ENCODE measurements at regions not wholly inside any gene's neighbourhood (a gene's known extent, or its start where the extent isn't known, plus 50 kb on each side); places are given as distances from the start of the nearest gene placed in this dataset.

- Histone ChIP-seq H3K27ac (no peak overlapping the region), H3K9me3 (no peaks in the 10 kb centered on the region), H3K4me1 (peaks cover 9 to 15% (median 10%) of the 10 kb centered on the region in 3 donors), H3K36me3 (no peaks in the 10 kb centered on the region), H3K4me3 (no peak overlapping the region), H3K27me3 (no peaks in the 10 kb centered on the region)
- ATAC-seq (no peak), FAIRE-seq (no peak), DNase-seq (no peak)
- intact Hi-C loops (cut with DNase I), result no loop called here
- TF ChIP-seq CTCF (IDR thresholded peaks at IDR 0.05), result no peak
- 84 to 87% methylated on average over 7 of the region's 7 CpGs for WGBS, 2 donors
Observed at GRCh38 chr10:78771808-78772455, 296.8 kb upstream of the ZMIZ1 start.

GRCh38 chr10:78772486-78772885 is 296.3 kb upstream of the ZMIZ1 start:
- Histone ChIP-seq H3K27ac (no peak overlapping the region), H3K4me1 (peaks cover 9 to 15% (median 10%) of the 10 kb centered on the region in 3 donors), H3K36me3 (no peaks in the 10 kb centered on the region), H3K9me3 (no peaks in the 10 kb centered on the region), H3K4me3 (no peak overlapping the region), H3K27me3 (no peaks in the 10 kb centered on the region)
- DNase-seq (peak in 1 of 6 donors; percentile 19), FAIRE-seq (no peak), ATAC-seq (no peak)
- intact Hi-C loops (cut with DNase I), result no loop called here
- TF ChIP-seq CTCF (IDR thresholded peaks at IDR 0.05), result no peak
- 94 to 98% methylated on average over 8 of the region's 8 CpGs for WGBS, 2 donors

DNA sequence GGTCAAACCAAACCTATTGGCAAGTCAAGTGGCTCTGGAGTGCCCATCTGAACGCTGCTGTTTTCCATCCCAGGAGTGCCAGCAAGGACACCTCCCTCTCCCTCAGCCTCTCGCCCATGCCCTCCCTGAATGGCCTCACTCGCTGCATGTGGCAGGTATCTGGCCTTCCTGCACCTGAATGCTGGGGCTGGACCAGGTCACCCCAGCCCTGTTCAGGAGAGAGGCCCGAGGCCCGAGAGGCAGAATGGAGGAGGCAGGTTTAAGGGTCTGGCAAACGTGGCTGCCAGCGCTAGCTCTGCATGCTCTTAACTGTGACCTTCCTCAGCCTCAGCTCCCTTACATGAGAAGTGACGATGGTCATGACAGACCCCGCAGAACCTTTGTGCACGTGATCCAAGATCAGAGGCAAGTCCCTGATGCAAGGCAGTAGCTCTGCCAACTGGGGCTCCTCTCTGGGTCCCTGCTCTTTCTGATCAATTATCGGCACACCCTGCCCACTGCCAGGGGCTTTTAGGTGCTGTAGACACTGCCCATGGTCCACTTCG is 295.7 kb upstream of the ZMIZ1 start:
- ATAC-seq, result no peak
- H3K9me3 ChIP-seq, result no peaks in the 10 kb centered on the region
- H3K4me3 ChIP-seq, result no peak overlapping the region
- no peak overlapping the region for H3K27ac ChIP-seq
- H3K27me3 ChIP-seq, result no peaks in the 10 kb centered on the region
- TF ChIP-seq CTCF (IDR thresholded peaks at IDR 0.05), result no peak
- intact Hi-C loops (cut with DNase I), result no loop called here
- no peak for FAIRE-seq
- DNase-seq, result peak in 1 of 6 donors; percentile 43
- no peaks in the 10 kb centered on the region for H3K36me3 ChIP-seq
- H3K4me1 ChIP-seq, result peaks cover 9 to 15% (median 10%) of the 10 kb centered on the region in 3 donors
- 92 to 94% methylated on average over 12 of the region's 12 CpGs for WGBS, 2 donors

GRCh38 chr10:78774614-78774998 is 294.2 kb upstream of the ZMIZ1 start:
- WGBS, 2 donors, result 62 to 67% methylated on average over 6 of the region's 6 CpGs
- Histone ChIP-seq H3K9me3 (no peaks in the 10 kb centered on the region), H3K4me3 (no peak overlapping the region), H3K27me3 (no peaks in the 10 kb centered on the region), H3K27ac (peak overlapping the region; percentile 66 to 88 (median 79)), H3K36me3 (no peaks in the 10 kb centered on the region), H3K4me1 (peaks cover 9 to 18% (median 10%) of the 10 kb centered on the region in 3 donors)
- ATAC-seq (peak; percentile 63 to 72 (median 70)), DNase-seq (peak in 5 of 6 donors; percentile 40 to 65 (median 59)), FAIRE-seq (no peak)
- intact Hi-C loops (cut with DNase I), result no loop called here
- no peak for TF ChIP-seq CTCF (IDR thresholded peaks at IDR 0.05)

Measured in pancreas (tissue), 10 donors.